Activated CD4-positive, alpha-beta T cell treated with anti-CD3 and anti-CD28 coated beads, Interleukin-2, amount 10 ng/mL, durations not matched to agents 7 days and 5 days (primary cell): ENCODE measurements at regions not wholly inside any gene's neighbourhood (a gene's known extent, or its start where the extent isn't known, plus 50 kb on each side); places are given as distances from the start of the nearest gene placed in this dataset. TPM values are rescaled to one million over a fixed set of nuclear protein-coding genes. Genes with fewer than 3 reads are reported as not detected.

Source experiments
- CTCF ChIA-PET: fragments of 350-600 bp; sonication (Branson Sonifier 250); formaldehyde crosslinking; loops from one replicate; lab custom pipeline; 2021; ENCODE audit warnings: antibody characterized with exemption; lab: Charles Lee
- POLR2A ChIA-PET: fragments of 350-600 bp; sonication (Branson Sonifier 250); formaldehyde crosslinking; loops from one replicate; lab custom pipeline; 2021; ENCODE audit warnings: antibody characterized with exemption; lab: Charles Lee
- DNase-seq: peaks from one replicate; pipeline ENCODE4 v3.0.0-alpha.2; 2020
- H3K27ac Mint-ChIP-seq: one replicate; pipeline ENCODE4 v1.8.0; 2021; ENCODE audit warnings: mild to moderate bottlenecking, moderate library complexity, mixed read lengths
- H3K27me3 Mint-ChIP-seq: one replicate; pipeline ENCODE4 v1.8.0; 2021; ENCODE audit warnings: mixed read lengths
- H3K36me3 Mint-ChIP-seq: one replicate; pipeline ENCODE4 v1.8.0; 2021; ENCODE audit warnings: low read depth, mixed read lengths
- H3K4me1 Mint-ChIP-seq: one replicate; pipeline ENCODE4 v1.8.0; 2021; ENCODE audit warnings: mixed read lengths
- H3K4me3 Mint-ChIP-seq: one replicate; pipeline ENCODE4 v1.8.0; 2021; ENCODE audit warnings: mild to moderate bottlenecking, moderate library complexity, mixed read lengths
- H3K9me3 Mint-ChIP-seq: one replicate; pipeline ENCODE4 v1.8.0; 2021; ENCODE audit warnings: mixed read lengths
- microRNA-seq: library from miRNA; unstranded; fragments of <30 nt; microRNA quantifications from one replicate; pipeline ENCODE4 v1.2.0, GENCODE V29; 2021; ENCODE audit warnings: borderline microRNAs expressed, borderline replicate concordance

DNA sequence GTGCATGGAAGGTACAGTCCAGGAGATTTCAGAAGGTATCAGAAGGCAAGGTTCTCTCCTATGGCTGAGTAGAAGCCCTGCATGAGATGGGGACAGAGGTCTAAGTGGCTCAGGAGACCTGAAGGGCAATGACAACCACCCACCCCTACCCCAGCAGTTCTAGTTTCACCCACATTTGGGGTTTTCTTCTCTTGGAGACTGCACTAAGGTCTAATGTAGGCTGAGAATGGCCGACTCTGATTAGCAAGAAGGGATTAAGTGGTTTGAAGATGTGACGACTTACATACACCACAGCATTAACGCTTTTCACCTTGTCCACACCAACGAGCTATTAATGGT lies 71.7 kb upstream of the SOX5 start:
- no peak overlapping the region for H3K27ac Mint-ChIP-seq
- CTCF ChIA-PET, result no interaction called here
- POLR2A ChIA-PET, result no interaction called here

DNA sequence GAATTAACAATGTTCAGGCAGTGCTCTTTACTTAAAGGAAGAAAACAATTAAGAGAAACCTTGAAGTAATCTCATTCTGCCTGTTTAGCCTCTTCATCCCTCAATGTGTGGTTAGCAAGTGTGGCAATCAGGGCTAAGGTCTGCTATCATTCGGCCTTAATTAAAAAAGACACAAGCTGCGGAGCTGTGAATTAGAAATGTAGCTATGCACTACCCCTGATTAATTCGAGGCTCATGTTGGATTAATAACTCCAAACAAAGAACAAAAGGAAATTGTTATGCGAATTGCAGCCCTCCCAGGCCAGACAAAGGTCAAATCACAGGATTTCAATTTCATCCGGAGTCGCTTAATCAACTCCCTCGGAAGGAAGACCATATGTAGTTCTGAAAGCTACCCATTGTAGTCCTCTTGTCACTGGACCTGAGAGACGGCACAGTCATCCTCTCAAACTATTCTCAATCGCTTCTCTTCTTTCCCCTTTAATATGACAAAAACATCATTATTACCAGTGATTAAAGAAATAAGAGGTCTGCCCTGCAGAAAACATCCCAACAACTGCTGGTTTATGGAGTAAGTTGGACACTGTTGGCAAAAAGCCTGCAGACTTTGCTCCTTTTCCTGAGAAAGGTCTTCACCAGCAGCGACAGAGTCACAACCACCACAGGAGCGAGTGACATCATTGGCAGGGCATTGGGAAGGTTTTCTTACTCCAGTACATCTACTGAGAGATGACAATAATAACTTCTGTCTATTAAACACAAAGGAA lies 71.1 kb upstream of the SOX5 start:
- POLR2A ChIA-PET, result no interaction called here
- Mint-ChIP-seq H3K27me3 (no peaks in the 10 kb centered on the region), H3K9me3 (peaks cover 4% of the 10 kb centered on the region), H3K27ac (no peak overlapping the region), H3K4me1 (no peaks in the 10 kb centered on the region), H3K36me3 (no peaks in the 10 kb centered on the region), H3K4me3 (no peak overlapping the region)
- no peak for DNase-seq
- CTCF ChIA-PET, result no interaction called here

More for the DNA sequence above, 71.7 kb upstream of the SOX5 start:
- Mint-ChIP-seq H3K9me3 (peaks cover 4% of the 10 kb centered on the region), H3K4me1 (no peaks in the 10 kb centered on the region), H3K36me3 (no peaks in the 10 kb centered on the region), H3K4me3 (no peak overlapping the region), H3K27me3 (no peaks in the 10 kb centered on the region)
- no peak for DNase-seq

DNA sequence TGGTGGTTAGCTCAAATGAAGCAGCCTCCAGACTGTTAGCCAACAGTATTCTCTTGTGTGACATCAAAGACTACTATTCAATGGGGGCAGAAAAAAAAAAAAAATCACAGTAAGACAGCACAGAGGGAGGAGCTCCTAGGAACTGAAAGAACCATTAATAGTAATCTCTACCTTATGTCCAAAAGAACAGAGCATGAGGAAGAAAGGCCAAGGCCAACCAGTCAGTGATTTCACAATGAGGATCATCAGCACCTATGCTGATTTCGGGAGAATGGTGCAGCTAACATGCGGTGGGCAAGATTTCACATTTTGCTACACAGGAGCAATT lies 66.3 kb upstream of the SOX5 start:
- Mint-ChIP-seq H3K4me1 (no peaks in the 10 kb centered on the region), H3K4me3 (no peak overlapping the region), H3K27me3 (no peaks in the 10 kb centered on the region), H3K36me3 (no peaks in the 10 kb centered on the region), H3K27ac (no peak overlapping the region), H3K9me3 (peaks cover 4% of the 10 kb centered on the region)
- ChIA-PET POLR2A (no interaction called here), CTCF (no interaction called here)
- DNase-seq, result no peak

DNA sequence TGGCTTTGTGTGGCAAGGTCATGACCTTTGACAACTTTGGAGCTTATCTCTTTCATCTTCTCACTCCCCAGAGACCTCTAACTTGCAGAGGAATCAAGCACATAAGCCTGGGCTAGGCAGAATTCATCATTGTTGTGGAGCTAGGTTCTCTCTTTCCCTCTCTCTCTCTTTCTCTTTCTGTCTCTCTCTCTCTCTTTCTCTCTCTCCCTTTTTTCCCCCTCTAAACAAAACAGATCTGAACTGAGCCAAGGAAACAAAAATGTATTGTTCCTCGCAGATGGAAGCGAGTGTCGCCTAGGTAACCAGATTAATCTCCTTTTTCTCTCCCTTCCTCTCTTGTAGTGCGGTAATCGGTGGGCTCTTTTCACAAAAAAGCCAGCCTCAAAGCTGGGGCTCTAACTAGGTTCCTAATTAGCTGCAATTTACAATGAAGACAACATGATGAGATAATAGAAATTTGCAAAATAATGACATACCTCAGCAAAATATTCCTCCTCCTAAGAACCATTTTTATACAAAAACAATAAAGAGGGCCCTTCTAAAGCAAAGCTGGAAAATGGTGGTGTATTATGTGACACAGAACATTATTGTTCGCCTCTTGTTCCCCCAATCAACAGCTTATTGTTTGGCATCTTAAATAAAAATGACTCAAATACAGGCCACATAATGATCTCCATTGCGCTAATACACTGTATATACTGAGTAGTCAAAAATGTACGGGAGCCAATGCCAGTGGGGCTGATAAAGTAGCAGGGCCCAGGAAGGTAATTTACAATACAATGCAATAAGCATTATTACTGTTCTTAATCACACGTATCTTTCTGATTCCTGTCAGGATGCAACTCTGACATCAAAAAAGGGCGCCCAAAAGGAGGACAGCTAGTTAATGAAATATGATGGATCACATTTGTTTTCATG lies 65.7 kb upstream of the SOX5 start:
- CTCF ChIA-PET, result no interaction called here
- no peak overlapping the region for H3K27ac Mint-ChIP-seq
- no peak overlapping the region for H3K4me3 Mint-ChIP-seq
- H3K36me3 Mint-ChIP-seq, result no peaks in the 10 kb centered on the region
- peaks cover 4% of the 10 kb centered on the region for H3K9me3 Mint-ChIP-seq
- no peaks in the 10 kb centered on the region for H3K27me3 Mint-ChIP-seq
- no peak for DNase-seq
- POLR2A ChIA-PET, result no interaction called here
- no peaks in the 10 kb centered on the region for H3K4me1 Mint-ChIP-seq

DNA sequence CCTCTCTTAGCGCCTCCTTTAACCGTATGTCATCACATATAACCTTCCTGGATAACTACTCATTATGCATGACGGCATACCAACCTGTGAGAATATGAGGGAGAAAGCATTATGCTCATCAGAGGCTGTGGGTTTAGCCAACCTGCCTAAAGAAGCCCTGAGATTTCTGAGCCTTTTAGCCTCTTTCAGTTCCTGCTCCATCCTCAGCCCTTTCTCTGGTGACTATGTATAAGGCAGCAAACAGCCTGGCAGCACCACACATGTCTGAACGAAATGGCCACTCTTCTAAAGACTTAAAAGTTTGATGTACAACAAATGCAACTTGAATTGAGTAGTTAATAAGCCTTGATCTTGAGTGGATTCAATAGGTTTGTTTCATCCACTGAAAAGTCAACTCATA lies 64.8 kb upstream of the SOX5 start:
- H3K9me3 Mint-ChIP-seq, result peaks cover 4% of the 10 kb centered on the region
- DNase-seq, result no peak
- H3K4me1 Mint-ChIP-seq, result no peaks in the 10 kb centered on the region
- H3K27me3 Mint-ChIP-seq, result no peaks in the 10 kb centered on the region
- ChIA-PET POLR2A (no interaction called here), CTCF (no interaction called here)
- no peak overlapping the region for H3K4me3 Mint-ChIP-seq
- H3K27ac Mint-ChIP-seq, result no peak overlapping the region
- H3K36me3 Mint-ChIP-seq, result no peaks in the 10 kb centered on the region

DNA sequence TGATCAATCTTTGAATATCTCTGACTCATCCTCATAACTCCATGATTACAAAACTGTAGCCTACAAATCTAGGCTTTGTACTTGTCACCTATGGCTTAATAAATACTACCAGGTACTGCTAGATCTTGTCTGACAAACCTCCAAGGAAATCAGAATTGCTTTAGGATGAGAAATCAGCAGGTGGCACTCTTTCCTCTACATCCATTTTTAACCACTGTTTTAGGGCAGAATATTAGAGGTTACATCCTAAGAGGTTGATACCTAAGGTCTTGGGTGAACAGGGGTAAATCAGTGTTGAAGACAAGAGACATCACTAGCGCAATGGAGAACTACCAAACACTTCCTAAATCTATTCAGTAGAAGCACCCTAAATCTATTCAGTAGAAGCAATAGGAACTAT lies 63.1 kb upstream of the SOX5 start:
- POLR2A ChIA-PET, result no interaction called here
- no peak overlapping the region for H3K4me3 Mint-ChIP-seq
- no peaks in the 10 kb centered on the region for H3K36me3 Mint-ChIP-seq
- no peaks in the 10 kb centered on the region for H3K27me3 Mint-ChIP-seq
- no peaks in the 10 kb centered on the region for H3K4me1 Mint-ChIP-seq
- no peak overlapping the region for H3K27ac Mint-ChIP-seq
- DNase-seq, result no peak
- peaks cover under 1% of the 10 kb centered on the region for H3K9me3 Mint-ChIP-seq
- CTCF ChIA-PET, result no interaction called here

DNA sequence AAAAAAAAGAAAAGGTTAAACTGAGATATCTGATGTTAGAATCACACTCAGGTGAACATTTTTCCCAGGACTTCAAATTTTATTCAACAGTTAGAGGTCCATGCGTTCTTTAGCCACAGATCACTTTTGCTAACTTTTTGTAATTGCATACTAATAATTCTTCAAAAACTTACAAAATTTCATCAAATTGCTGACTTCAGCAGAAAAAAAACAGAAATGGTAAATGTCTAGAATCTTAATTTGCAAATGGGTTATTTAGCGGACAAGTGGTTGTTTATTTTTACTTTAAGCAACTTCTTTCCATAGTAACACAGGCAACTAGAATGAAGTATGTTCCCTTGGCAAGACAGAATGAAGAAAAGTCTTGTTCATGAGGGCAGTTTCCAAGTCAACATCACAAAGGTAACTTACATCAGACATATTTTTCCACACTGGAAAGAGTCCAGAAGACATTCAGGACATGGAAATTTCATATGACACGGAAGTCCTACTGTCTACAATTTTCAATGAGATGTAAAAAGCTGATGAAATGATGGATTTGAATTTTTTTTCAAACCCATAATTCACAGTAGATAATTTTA lies 62.5 kb upstream of the SOX5 start:
- no peak for DNase-seq
- no peak overlapping the region for H3K4me3 Mint-ChIP-seq
- CTCF ChIA-PET, result no interaction called here
- H3K4me1 Mint-ChIP-seq, result no peaks in the 10 kb centered on the region
- no peaks in the 10 kb centered on the region for H3K36me3 Mint-ChIP-seq
- no peaks in the 10 kb centered on the region for H3K27me3 Mint-ChIP-seq
- POLR2A ChIA-PET, result no interaction called here
- no peaks in the 10 kb centered on the region for H3K9me3 Mint-ChIP-seq
- H3K27ac Mint-ChIP-seq, result no peak overlapping the region

DNA sequence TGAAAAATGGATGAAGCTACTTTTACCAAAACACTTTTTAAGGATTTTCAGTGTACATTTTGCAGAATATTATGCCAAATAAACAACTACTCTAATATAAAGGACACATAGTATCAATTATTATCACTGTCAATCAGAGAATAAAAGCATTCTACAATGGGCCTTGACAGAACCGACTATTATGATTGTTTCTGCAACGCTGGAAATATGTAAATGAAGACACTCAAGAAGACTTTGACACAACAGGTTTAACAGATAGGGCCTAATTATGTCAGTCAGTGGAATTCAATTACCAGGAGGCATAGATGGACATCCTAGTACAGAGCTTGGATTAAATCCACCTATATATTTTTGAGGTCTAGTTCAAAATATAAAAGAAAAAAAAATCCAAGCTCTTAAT lies 58.7 kb upstream of the SOX5 start:
- no peak overlapping the region for H3K27ac Mint-ChIP-seq
- POLR2A ChIA-PET, result no interaction called here

More for the DNA sequence above, 58.7 kb upstream of the SOX5 start:
- no peaks in the 10 kb centered on the region for H3K4me1 Mint-ChIP-seq
- no peaks in the 10 kb centered on the region for H3K36me3 Mint-ChIP-seq
- CTCF ChIA-PET, result no interaction called here
- H3K4me3 Mint-ChIP-seq, result no peak overlapping the region
- no peaks in the 10 kb centered on the region for H3K9me3 Mint-ChIP-seq
- DNase-seq, result no peak
- no peaks in the 10 kb centered on the region for H3K27me3 Mint-ChIP-seq

Small RNAs in the stretch of these regions (microRNA-seq; reads per million reads assigned to microRNA genes)
- gene MIR920, result not detected
